ENCODE measurements at regions not wholly inside any gene's neighbourhood (a gene's known extent, or its start where the extent isn't known, plus 50 kb on each side); places are given as distances from the start of the nearest gene placed in this dataset.

- no peak for TF ChIP-seq ZNF274 (IDR thresholded peaks at IDR 0.05; ENCODE audit: low read depth, low read length)
- no peak for TF ChIP-seq YY1 (IDR thresholded peaks at IDR 0.05; ENCODE audit: insufficient read depth, insufficient read length)
- no peak for TF ChIP-seq SUZ12 (IDR thresholded peaks at IDR 0.05; ENCODE audit: extremely low read depth, insufficient read depth, insufficient read length)
- DNase-seq (ENCODE audit: low read depth, low spot score) = no peak
- Histone ChIP-seq H3K4me3 (ENCODE audit: insufficient read length, low read depth) (no peak overlapping the region), H3K27me3 (ENCODE audit: insufficient read depth, insufficient read length) (no peaks in the 10 kb centered on the region), H3K36me3 (ENCODE audit: insufficient read depth, insufficient read length, low read length) (no peaks in the 10 kb centered on the region), H3K4me1 (ENCODE audit: insufficient read depth, insufficient read length) (peaks cover 3% of the 10 kb centered on the region), H3K9ac (ENCODE audit: insufficient read length, low read depth) (no peak overlapping the region), H3K9me3 (ENCODE audit: insufficient read depth, low read length) (no peaks in the 10 kb centered on the region)
These were observed 1067.9 kb upstream of the MAP3K7 start for GRCh38 chr6:91654793-91655192.

- no peak overlapping the region for H3K4me3 ChIP-seq (ENCODE audit: insufficient read length, low read depth)
- no peaks in the 10 kb centered on the region for H3K27me3 ChIP-seq (ENCODE audit: insufficient read depth, insufficient read length)
- no peak for TF ChIP-seq YY1 (IDR thresholded peaks at IDR 0.05; ENCODE audit: insufficient read depth, insufficient read length)
- no peak for TF ChIP-seq SUZ12 (IDR thresholded peaks at IDR 0.05; ENCODE audit: extremely low read depth, insufficient read depth, insufficient read length)
- no peak for TF ChIP-seq ZNF274 (IDR thresholded peaks at IDR 0.05; ENCODE audit: low read depth, low read length)
- no peaks in the 10 kb centered on the region for H3K9me3 ChIP-seq (ENCODE audit: insufficient read depth, low read length)
- H3K36me3 ChIP-seq (ENCODE audit: insufficient read depth, insufficient read length, low read length) = no peaks in the 10 kb centered on the region
- peak; percentile 35 for DNase-seq (ENCODE audit: low read depth, low spot score)
- H3K9ac ChIP-seq (ENCODE audit: insufficient read length, low read depth) = no peak overlapping the region
- peaks cover 3% of the 10 kb centered on the region for H3K4me1 ChIP-seq (ENCODE audit: insufficient read depth, insufficient read length)
These were observed 1067.5 kb upstream of the MAP3K7 start for GRCh38 chr6:91654357-91654756.

GRCh38 chr6:91653895-91654294, 1067.0 kb upstream of the MAP3K7 start:
- DNase-seq (ENCODE audit: low read depth, low spot score) = no peak
- Histone ChIP-seq H3K9me3 (ENCODE audit: insufficient read depth, low read length) (no peaks in the 10 kb centered on the region), H3K27me3 (ENCODE audit: insufficient read depth, insufficient read length) (no peaks in the 10 kb centered on the region), H3K4me1 (ENCODE audit: insufficient read depth, insufficient read length) (peaks cover 3% of the 10 kb centered on the region), H3K4me3 (ENCODE audit: insufficient read length, low read depth) (no peak overlapping the region), H3K36me3 (ENCODE audit: insufficient read depth, insufficient read length, low read length) (no peaks in the 10 kb centered on the region), H3K9ac (ENCODE audit: insufficient read length, low read depth) (no peak overlapping the region)
- TF ChIP-seq ZNF274 (IDR thresholded peaks at IDR 0.05; ENCODE audit: low read depth, low read length) = no peak
- TF ChIP-seq SUZ12 (IDR thresholded peaks at IDR 0.05; ENCODE audit: extremely low read depth, insufficient read depth, insufficient read length) = no peak
- TF ChIP-seq YY1 (IDR thresholded peaks at IDR 0.05; ENCODE audit: insufficient read depth, insufficient read length) = no peak

DNA sequence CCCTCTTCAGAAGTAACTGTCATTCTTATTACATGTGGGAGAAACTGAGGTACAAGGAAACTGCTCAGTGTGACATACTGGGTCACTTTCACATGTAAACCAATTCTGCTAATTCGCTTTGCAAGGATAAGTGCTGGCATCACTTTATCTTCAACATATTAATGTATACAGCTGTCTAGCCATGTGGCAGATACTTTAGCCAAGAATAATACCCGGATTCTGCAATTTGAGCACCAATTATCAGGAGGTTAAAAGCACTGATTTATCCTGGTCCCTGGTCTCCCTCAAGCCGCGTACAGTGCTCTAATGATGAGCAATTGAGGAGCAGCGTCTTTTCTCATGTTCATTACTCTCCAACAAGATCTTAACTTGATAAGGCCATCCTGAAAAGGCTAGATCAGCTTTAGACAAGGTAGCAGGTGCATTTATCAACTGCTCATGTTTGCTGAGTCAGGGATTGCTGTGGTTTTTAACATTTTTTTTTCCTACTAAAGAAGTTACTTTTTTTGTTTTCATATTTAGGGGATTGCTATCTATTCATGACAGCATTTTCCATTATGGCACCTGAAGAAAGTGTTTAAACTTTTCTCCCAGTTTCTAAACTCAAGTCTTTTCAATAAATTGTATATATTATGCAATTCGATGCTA, 1066.3 kb upstream of the MAP3K7 start:
- H3K36me3 ChIP-seq (ENCODE audit: insufficient read depth, insufficient read length, low read length) = no peaks in the 10 kb centered on the region
- TF ChIP-seq SUZ12 (IDR thresholded peaks at IDR 0.05; ENCODE audit: extremely low read depth, insufficient read depth, insufficient read length) (no peak), ZNF274 (IDR thresholded peaks at IDR 0.05; ENCODE audit: low read depth, low read length) (no peak), YY1 (IDR thresholded peaks at IDR 0.05; ENCODE audit: insufficient read depth, insufficient read length) (no peak)
- H3K9me3 ChIP-seq (ENCODE audit: insufficient read depth, low read length) = no peaks in the 10 kb centered on the region
- no peak overlapping the region for H3K4me3 ChIP-seq (ENCODE audit: insufficient read length, low read depth)
- H3K9ac ChIP-seq (ENCODE audit: insufficient read length, low read depth) = no peak overlapping the region
- DNase-seq (ENCODE audit: low read depth, low spot score) = no peak
- H3K27me3 ChIP-seq (ENCODE audit: insufficient read depth, insufficient read length) = no peaks in the 10 kb centered on the region
- H3K4me1 ChIP-seq (ENCODE audit: insufficient read depth, insufficient read length) = peaks cover 3% of the 10 kb centered on the region

DNA sequence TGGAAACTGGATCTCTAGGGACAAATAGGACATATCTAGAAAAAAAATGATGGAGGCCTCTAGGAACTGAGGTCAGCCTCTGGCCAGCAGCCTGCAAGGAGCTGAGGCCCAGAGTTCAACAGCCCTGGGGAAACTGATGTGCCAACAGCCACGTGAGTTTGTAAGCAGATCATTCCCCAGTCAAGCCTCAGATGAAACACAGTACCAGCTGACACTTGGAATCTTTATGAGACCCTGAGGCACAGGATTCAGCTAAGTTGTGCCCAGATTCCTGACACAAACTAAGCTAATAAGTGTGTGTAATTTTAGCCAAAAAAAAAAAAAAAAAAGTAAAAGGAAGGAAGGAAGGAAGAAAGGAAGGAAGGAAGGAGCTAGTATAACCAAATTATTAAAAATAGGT, 1059.8 kb upstream of the MAP3K7 start:
- TF ChIP-seq SUZ12 (IDR thresholded peaks at IDR 0.05; ENCODE audit: extremely low read depth, insufficient read depth, insufficient read length) (no peak), ZNF274 (IDR thresholded peaks at IDR 0.05; ENCODE audit: low read depth, low read length) (no peak), YY1 (IDR thresholded peaks at IDR 0.05; ENCODE audit: insufficient read depth, insufficient read length) (no peak)
- no peaks in the 10 kb centered on the region for H3K4me1 ChIP-seq (ENCODE audit: insufficient read depth, insufficient read length)
- H3K4me3 ChIP-seq (ENCODE audit: insufficient read length, low read depth) = no peak overlapping the region
- no peak for DNase-seq (ENCODE audit: low read depth, low spot score)
- H3K27me3 ChIP-seq (ENCODE audit: insufficient read depth, insufficient read length) = no peaks in the 10 kb centered on the region
- H3K9me3 ChIP-seq (ENCODE audit: insufficient read depth, low read length) = no peaks in the 10 kb centered on the region
- no peak overlapping the region for H3K9ac ChIP-seq (ENCODE audit: insufficient read length, low read depth)
- no peaks in the 10 kb centered on the region for H3K36me3 ChIP-seq (ENCODE audit: insufficient read depth, insufficient read length, low read length)

DNA sequence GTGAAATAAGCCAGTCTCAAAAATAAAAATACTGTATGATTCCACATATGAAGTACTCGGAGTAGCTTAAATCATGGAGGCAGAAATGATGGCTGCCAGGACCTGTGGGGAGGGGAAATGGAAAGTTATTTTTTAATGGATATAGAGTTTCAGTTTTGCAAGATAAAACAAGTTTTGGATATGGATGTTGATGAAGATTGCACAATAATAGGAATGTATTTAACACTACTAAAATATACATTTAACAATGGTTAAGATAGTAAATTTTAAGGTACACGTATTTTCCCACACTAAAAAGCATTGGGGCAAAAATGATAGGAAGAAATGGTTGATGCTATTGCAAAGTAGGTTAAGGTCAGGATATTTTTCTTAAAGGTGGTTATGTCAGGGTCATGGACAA, 1058.9 kb upstream of the MAP3K7 start:
- Histone ChIP-seq H3K9me3 (ENCODE audit: insufficient read depth, low read length) (no peaks in the 10 kb centered on the region), H3K27me3 (ENCODE audit: insufficient read depth, insufficient read length) (no peaks in the 10 kb centered on the region), H3K4me3 (ENCODE audit: insufficient read length, low read depth) (no peak overlapping the region), H3K4me1 (ENCODE audit: insufficient read depth, insufficient read length) (no peaks in the 10 kb centered on the region), H3K36me3 (ENCODE audit: insufficient read depth, insufficient read length, low read length) (no peaks in the 10 kb centered on the region), H3K9ac (ENCODE audit: insufficient read length, low read depth) (no peak overlapping the region)
- no peak for DNase-seq (ENCODE audit: low read depth, low spot score)
- TF ChIP-seq YY1 (IDR thresholded peaks at IDR 0.05; ENCODE audit: insufficient read depth, insufficient read length) (no peak), SUZ12 (IDR thresholded peaks at IDR 0.05; ENCODE audit: extremely low read depth, insufficient read depth, insufficient read length) (no peak), ZNF274 (IDR thresholded peaks at IDR 0.05; ENCODE audit: low read depth, low read length) (no peak)

- no peak for DNase-seq (ENCODE audit: low read depth, low spot score)
- Histone ChIP-seq H3K9ac (ENCODE audit: insufficient read length, low read depth) (no peak overlapping the region), H3K4me3 (ENCODE audit: insufficient read length, low read depth) (no peak overlapping the region), H3K9me3 (ENCODE audit: insufficient read depth, low read length) (no peaks in the 10 kb centered on the region), H3K27me3 (ENCODE audit: insufficient read depth, insufficient read length) (no peaks in the 10 kb centered on the region), H3K4me1 (ENCODE audit: insufficient read depth, insufficient read length) (no peaks in the 10 kb centered on the region), H3K36me3 (ENCODE audit: insufficient read depth, insufficient read length, low read length) (no peaks in the 10 kb centered on the region)
- TF ChIP-seq SUZ12 (IDR thresholded peaks at IDR 0.05; ENCODE audit: extremely low read depth, insufficient read depth, insufficient read length) = no peak
These were observed 1050.3 kb upstream of the MAP3K7 start for GRCh38 chr6:91637217-91637616.
